Trophoblast cell (in vitro differentiated cells and primary cell): ENCODE measurements at regions not wholly inside any gene's neighbourhood (a gene's known extent, or its start where the extent isn't known, plus 50 kb on each side); places are given as distances from the start of the nearest gene placed in this dataset.

Source experiments
- DNase-seq, 2 donors: peaks; one replicate each; pipeline ENCODE4 v3.0.0-alpha.2; 2016
- H2AFZ ChIP-seq: 2 replicates; pipeline ENCODE4 v1.6.1; 2013; ENCODE audit warnings: low read length, moderate library complexity, mild to moderate bottlenecking; ENCODE audit not compliant: insufficient read depth, poor library complexity
- H2AK5ac ChIP-seq: 2 replicates; pipeline ENCODE4 v1.6.1; 2013; ENCODE audit warnings: mild to moderate bottlenecking, low read length
- H2BK120ac ChIP-seq: 2 replicates; pipeline ENCODE4 v1.6.1; 2013; ENCODE audit warnings: low read length, mild to moderate bottlenecking, moderate library complexity; ENCODE audit not compliant: insufficient read depth, poor library complexity
- H2BK12ac ChIP-seq: 2 replicates; pipeline ENCODE4 v1.6.1; 2013; ENCODE audit warnings: mild to moderate bottlenecking, low read length, moderate library complexity
- H2BK5ac ChIP-seq: 2 replicates; pipeline ENCODE4 v1.6.1; 2013; ENCODE audit warnings: low read length, low read depth, moderate library complexity, mild to moderate bottlenecking; ENCODE audit not compliant: poor library complexity
- H3K14ac ChIP-seq: 2 replicates; pipeline ENCODE4 v1.6.1; 2013; ENCODE audit warnings: mild to moderate bottlenecking, low read length
- H3K18ac ChIP-seq: 2 replicates; pipeline ENCODE4 v1.6.1; 2013; ENCODE audit warnings: mild to moderate bottlenecking, low read length
- H3K23ac ChIP-seq: 2 replicates; pipeline ENCODE4 v1.6.1; 2013; ENCODE audit warnings: low read length
- H3K27ac ChIP-seq: 2 replicates; pipeline ENCODE4 v1.5.1; 2013; ENCODE audit warnings: low read depth, mild to moderate bottlenecking, inconsistent platforms, low read length, moderate library complexity
- H3K27me3 ChIP-seq: 2 replicates; pipeline ENCODE4 v1.6.1; 2013; ENCODE audit warnings: inconsistent platforms, mild to moderate bottlenecking, low read length, moderate library complexity; ENCODE audit not compliant: insufficient read depth
- H3K36me3 ChIP-seq, 2 experiments: 1 replicate in 1 of 2; 2 replicates in 1 of 2; pipeline ENCODE4 v1.6.1; 2013; ENCODE audit warnings: low read length in 2 of 2, mild to moderate bottlenecking in 2 of 2, moderate library complexity in 1 of 2; ENCODE audit not compliant: insufficient read depth in 2 of 2, control insufficient read depth in 1 of 2
- H3K4ac ChIP-seq: 2 replicates; pipeline ENCODE4 v1.6.1; 2013; ENCODE audit warnings: low read depth, mild to moderate bottlenecking, low read length, moderate library complexity
- H3K4me1 ChIP-seq, 2 experiments: 1 replicate in 1 of 2; 2 replicates in 1 of 2; pipeline ENCODE4 v1.6.1; 2013; ENCODE audit warnings: low read length in 2 of 2, mild to moderate bottlenecking in 2 of 2, moderate library complexity in 1 of 2; ENCODE audit not compliant: insufficient read depth in 2 of 2, control insufficient read depth in 1 of 2
- H3K4me2 ChIP-seq: 2 replicates; pipeline ENCODE4 v1.6.1; 2013; ENCODE audit warnings: inconsistent platforms, mild to moderate bottlenecking, low read length, moderate library complexity
- H3K4me3 ChIP-seq: 2 replicates; pipeline ENCODE4 v1.5.1; 2013; ENCODE audit warnings: mild to moderate bottlenecking, low read depth, low read length, inconsistent platforms
- H3K79me1 ChIP-seq: one replicate; pipeline ENCODE4 v1.6.1; 2013; ENCODE audit warnings: low read length
- H3K79me2 ChIP-seq: 2 replicates; pipeline ENCODE4 v1.6.1; 2013; ENCODE audit warnings: low read length, mild to moderate bottlenecking; ENCODE audit not compliant: control insufficient read depth, insufficient read depth, poor library complexity
- H3K9ac ChIP-seq: 2 replicates; pipeline ENCODE4 v1.6.1; 2013; ENCODE audit warnings: mild to moderate bottlenecking, low read length
- H3K9me3 ChIP-seq: 2 replicates; pipeline ENCODE4 v1.6.1; 2013; ENCODE audit warnings: low read depth, mild to moderate bottlenecking, control low read depth, inconsistent platforms, low read length; ENCODE audit not compliant: insufficient read depth
- H4K12ac ChIP-seq: 2 replicates; pipeline ENCODE4 v1.6.1; 2013; ENCODE audit warnings: low read depth, mild to moderate bottlenecking, low read length, moderate library complexity
- H4K8ac ChIP-seq: 2 replicates; pipeline ENCODE4 v1.6.1; 2013; ENCODE audit warnings: low read depth, mild to moderate bottlenecking, low read length, moderate library complexity
- H4K91ac ChIP-seq: one replicate; pipeline ENCODE4 v1.6.1; 2013; ENCODE audit warnings: low read depth, mild to moderate bottlenecking, low read length, moderate library complexity
- WGBS: extraction: QIAGEN DNeasy Blood & Tissue Kit; methylation state at CpG from one replicate; pipeline ENCODE4 v1.1.7; 2013; ENCODE audit warnings: missing lambda C conversion rate; ENCODE audit not compliant: insufficient read length, insufficient coverage; ENCODE audit errors: extremely low coverage; 5-methylcytosine and 5-hydroxymethylcytosine counted together

DNA sequence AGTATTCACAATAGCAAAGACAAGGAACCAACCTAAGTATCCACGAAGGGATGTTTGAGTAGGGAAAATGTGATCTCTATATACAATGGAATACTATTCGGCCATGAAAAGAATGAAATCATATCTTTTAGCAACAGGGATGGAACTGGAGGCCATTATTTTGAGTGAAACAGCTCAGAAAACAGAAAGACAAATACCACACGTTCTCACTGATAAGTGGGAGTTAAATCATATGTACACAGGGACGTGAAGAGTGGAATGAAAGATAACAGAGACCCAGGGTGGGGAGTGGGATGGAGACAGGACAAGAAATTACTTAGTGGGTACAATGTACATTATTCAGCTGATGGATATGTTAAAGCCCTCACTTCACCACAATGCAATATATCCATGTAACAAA, 1012.7 kb downstream of the TBC1D22A start:
- no peak for DNase-seq
- no peak overlapping the region for H2AFZ ChIP-seq
- no peak overlapping the region for H2AK5ac ChIP-seq
- WGBS: no CpG with 5 or more reads among the region's 4 CpGs
- no peak overlapping the region for H3K27ac ChIP-seq
- no peak overlapping the region for H2BK5ac ChIP-seq
- no peak overlapping the region for H3K4me3 ChIP-seq
- H4K8ac ChIP-seq: no peak overlapping the region
- H3K9me3 ChIP-seq: no peaks in the 10 kb centered on the region
- no peak overlapping the region for H2BK12ac ChIP-seq
- no peak overlapping the region for H3K23ac ChIP-seq
- no peaks in the 10 kb centered on the region for H3K27me3 ChIP-seq
- H3K4me1 ChIP-seq: no peaks in the 10 kb centered on the region
- H4K91ac ChIP-seq: no peak overlapping the region
- H3K4ac ChIP-seq: no peak overlapping the region
- H3K14ac ChIP-seq: no peak overlapping the region
- no peak overlapping the region for H4K12ac ChIP-seq
- H3K79me1 ChIP-seq: no peaks in the 10 kb centered on the region
- no peak overlapping the region for H3K4me2 ChIP-seq
- no peaks in the 10 kb centered on the region for H3K79me2 ChIP-seq
- no peak overlapping the region for H3K18ac ChIP-seq
- no peaks in the 10 kb centered on the region for H3K36me3 ChIP-seq
- no peak overlapping the region for H2BK120ac ChIP-seq
- no peak overlapping the region for H3K9ac ChIP-seq

DNA sequence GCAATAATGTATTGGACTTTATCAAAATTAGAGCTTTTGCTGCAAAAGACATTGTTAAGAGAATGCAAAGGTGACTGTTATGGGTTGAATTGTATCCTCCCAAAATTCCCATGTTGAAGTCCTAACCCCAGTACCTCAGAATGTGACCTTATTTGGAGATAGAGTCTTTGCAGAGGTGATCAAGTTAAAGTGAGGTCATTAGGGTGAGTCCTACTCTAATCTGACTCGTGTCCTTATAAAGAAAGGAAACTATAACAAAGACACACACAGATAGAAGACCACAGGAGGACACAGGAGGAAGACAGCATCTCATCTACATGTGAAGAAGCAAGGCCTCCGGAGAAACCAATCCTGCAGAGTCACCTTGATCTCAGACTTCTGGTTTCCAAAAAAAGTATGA, 1011.2 kb downstream of the TBC1D22A start:
- H3K9me3 ChIP-seq: peaks cover 2% of the 10 kb centered on the region
- H3K79me1 ChIP-seq: no peaks in the 10 kb centered on the region
- H3K4me3 ChIP-seq: no peak overlapping the region
- no CpG with 5 or more reads among the region's 2 CpGs for WGBS
- no peak overlapping the region for H2BK5ac ChIP-seq
- H4K8ac ChIP-seq: no peak overlapping the region
- H2BK120ac ChIP-seq: no peak overlapping the region
- no peaks in the 10 kb centered on the region for H3K79me2 ChIP-seq
- no peak overlapping the region for H3K4ac ChIP-seq
- no peak overlapping the region for H4K12ac ChIP-seq
- no peak overlapping the region for H2AFZ ChIP-seq
- H2BK12ac ChIP-seq: no peak overlapping the region
- no peak for DNase-seq
- H3K27me3 ChIP-seq: no peaks in the 10 kb centered on the region
- no peak overlapping the region for H3K27ac ChIP-seq
- H3K36me3 ChIP-seq: no peaks in the 10 kb centered on the region
- no peak overlapping the region for H3K18ac ChIP-seq
- no peaks in the 10 kb centered on the region for H3K4me1 ChIP-seq
- no peak overlapping the region for H3K23ac ChIP-seq
- H4K91ac ChIP-seq: no peak overlapping the region
- H3K14ac ChIP-seq: no peak overlapping the region
- H2AK5ac ChIP-seq: no peak overlapping the region
- H3K4me2 ChIP-seq: no peak overlapping the region
- no peak overlapping the region for H3K9ac ChIP-seq

DNA sequence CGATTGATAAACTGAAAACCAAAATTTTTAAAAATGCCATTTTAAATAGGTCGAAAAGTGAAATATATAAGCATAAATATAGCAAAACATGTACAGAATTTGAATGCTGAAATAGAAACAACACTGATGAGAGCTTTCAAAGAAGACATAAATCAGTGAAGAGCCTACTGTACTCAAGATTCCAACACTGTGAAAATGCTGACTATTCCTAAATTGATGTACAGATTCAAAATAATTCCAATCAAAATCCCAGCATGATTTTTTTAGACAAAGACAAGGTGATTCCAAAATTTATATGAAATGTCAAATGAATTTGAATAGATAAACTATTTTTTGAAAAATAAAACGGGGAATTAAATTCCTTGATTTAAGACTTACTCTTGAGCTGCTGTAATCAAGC, 1010.4 kb downstream of the TBC1D22A start:
- Histone ChIP-seq H3K79me1 (no peaks in the 10 kb centered on the region), H3K14ac (no peak overlapping the region), H3K4me2 (no peak overlapping the region), H4K12ac (no peak overlapping the region), H2AFZ (no peak overlapping the region), H3K79me2 (no peaks in the 10 kb centered on the region), H4K91ac (no peak overlapping the region), H3K36me3 (no peaks in the 10 kb centered on the region), H3K9me3 (peaks cover 2% of the 10 kb centered on the region), H2BK5ac (no peak overlapping the region), H3K4ac (no peak overlapping the region), H3K9ac (no peak overlapping the region), H2AK5ac (no peak overlapping the region), H3K27me3 (no peaks in the 10 kb centered on the region), H4K8ac (no peak overlapping the region), H3K23ac (no peak overlapping the region), H2BK120ac (no peak overlapping the region), H3K18ac (no peak overlapping the region), H3K4me3 (no peak overlapping the region), H3K4me1 (no peaks in the 10 kb centered on the region), H2BK12ac (no peak overlapping the region), H3K27ac (no peak overlapping the region)
- no CpG with 5 or more reads among the region's 3 CpGs for WGBS
- DNase-seq: no peak

DNA sequence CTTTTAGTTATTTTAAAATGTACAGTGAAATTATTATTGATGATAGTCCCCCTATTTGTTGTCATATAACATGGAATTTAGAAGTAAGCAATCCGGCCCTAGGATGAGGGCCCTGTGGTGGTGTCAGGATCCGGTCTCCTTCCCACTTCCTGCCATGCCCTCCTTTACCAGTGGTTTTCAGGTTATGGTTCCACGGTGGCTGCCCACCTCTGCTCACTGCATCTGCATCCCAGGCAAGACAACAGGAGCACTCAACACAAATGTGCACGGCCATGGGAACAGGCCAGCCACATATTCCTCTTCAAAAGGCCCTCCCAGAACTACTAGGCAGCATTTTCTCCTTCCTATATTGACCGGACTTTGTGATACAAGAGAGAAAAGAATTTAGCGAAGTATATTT, 1007.2 kb downstream of the TBC1D22A start:
- Histone ChIP-seq H2BK12ac (no peak overlapping the region), H3K79me2 (no peaks in the 10 kb centered on the region), H2BK5ac (no peak overlapping the region), H2AFZ (no peak overlapping the region), H2AK5ac (no peak overlapping the region), H4K8ac (no peak overlapping the region), H3K36me3 (no peaks in the 10 kb centered on the region), H3K4ac (no peak overlapping the region), H3K4me2 (no peak overlapping the region), H3K23ac (no peak overlapping the region), H3K18ac (no peak overlapping the region), H3K79me1 (no peaks in the 10 kb centered on the region), H4K91ac (no peak overlapping the region), H3K27ac (no peak overlapping the region), H3K14ac (no peak overlapping the region), H3K4me1 (no peaks in the 10 kb centered on the region), H2BK120ac (no peak overlapping the region), H3K9ac (no peak overlapping the region), H3K27me3 (no peaks in the 10 kb centered on the region), H3K4me3 (peak overlapping the region; percentile 51), H3K9me3 (peaks cover 2% of the 10 kb centered on the region), H4K12ac (no peak overlapping the region)
- no peak for DNase-seq
- WGBS: no CpG with 5 or more reads among the region's 6 CpGs
